C1 segment of cervical spinal cord (tissue), 14 donors: ENCODE measurements at regions not wholly inside any gene's neighbourhood (a gene's known extent, or its start where the extent isn't known, plus 50 kb on each side); places are given as distances from the start of the nearest gene placed in this dataset.
"Not testable (repeated sequence)": the region's sequence is repeated elsewhere in the genome, so short reads cannot be mapped to it uniquely, and the experiment has no call there.

Source experiments
- DNase-seq, 14 donors: peaks; one replicate each; lab custom pipeline; 2025; lab: John Stamatoyannopoulos, UW

DNA sequence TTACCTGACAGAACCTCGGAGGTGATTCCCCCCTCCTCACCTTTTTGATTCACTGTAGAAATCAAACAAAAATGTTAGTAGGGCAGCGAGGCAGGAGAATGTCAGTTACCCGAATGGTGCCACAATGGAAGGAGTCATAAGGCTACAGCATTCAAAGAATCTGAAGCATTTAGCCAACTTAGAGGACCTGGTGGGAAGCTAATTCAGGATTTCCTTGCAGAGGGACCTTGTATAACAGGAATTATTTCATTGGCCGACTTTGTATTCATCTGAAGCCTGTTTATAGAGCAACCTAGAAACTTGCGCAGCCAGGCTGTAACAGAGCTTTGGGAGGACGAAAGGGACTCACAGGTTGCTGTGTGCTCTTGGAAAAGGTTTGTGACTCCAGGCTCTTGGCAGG is 129.1 kb upstream of the MMADHC start:
- no peak for DNase-seq

DNA sequence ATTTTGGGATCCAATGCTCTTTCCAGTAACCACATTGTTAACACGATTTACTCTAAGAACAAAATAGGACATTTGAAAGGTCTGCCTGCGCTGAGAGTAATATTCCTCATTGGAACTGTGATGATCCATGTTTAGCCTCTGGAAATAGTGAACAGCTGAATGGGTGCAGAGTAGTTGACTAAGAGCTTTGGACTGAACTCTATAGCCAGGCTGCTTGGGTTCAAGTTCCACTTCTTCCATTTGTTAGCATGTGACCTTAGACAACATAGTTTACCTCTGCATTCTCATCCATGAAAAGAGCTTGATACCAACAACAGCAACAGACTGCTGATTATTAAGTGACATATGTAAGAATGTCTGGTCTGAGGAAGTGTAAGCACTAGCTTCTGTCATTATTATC is 128.3 kb upstream of the MMADHC start:
- DNase-seq: no peak

DNA sequence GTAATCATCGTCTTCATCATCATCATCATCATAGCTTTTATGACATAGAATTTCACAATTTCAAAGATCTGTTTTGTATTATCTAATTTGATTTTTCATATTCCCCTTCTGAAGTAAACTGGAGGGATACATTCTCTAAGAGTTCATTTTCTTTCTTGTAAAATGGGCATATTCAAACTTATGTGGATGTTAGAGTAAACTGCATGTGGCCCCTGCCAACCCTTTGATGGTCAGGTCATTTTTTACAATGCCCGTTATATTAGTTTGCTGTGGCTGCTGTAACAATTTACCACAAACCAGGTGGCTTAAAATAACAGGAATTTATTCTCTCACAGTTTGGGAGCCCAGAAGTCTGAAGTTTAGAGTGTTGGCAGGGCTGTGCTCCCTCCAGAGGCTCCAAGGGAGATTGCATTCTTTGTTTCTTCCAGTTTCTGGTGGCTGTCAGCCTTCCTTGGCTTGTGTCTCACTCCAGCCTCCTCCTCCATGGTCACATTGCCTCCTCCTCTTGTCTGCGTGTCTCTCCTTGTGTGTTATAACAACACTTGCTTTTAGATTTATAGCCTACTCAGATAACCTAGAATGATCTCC is 127.5 kb upstream of the MMADHC start:
- no peak for DNase-seq

DNA sequence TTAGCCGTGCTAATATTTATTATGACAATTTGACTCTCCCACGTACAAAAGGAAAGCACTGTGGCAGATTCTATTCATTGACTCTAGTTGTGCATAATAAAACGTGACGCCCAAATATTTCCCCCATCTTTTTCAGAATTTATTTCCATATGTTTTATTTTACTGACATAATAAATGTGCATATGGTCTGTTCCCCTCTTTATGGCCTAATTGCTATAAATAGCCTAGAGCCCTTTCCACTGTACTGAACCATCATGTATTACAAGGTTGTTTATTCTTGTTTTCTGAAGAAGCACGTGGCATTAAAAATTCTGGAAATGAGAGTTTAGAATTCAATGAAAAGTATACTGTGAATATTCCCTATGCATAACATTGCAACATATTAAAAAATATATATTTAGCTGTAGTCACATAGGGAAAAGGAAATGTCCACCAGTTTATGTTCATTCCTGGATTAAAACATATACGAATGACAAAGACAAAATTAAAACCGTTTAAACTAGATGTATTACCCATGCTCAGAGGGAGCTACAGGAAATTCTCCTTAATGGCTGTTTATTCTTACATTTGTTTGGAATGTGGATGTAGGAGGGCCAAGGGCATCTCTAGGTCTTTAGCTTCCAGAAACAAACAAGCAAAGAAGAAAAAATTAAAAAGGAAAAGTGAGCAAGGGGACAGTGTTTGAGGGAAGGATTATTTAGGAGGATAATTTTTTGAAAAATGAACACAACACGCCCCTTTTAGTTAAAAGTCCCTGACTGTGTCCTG is 122.1 kb upstream of the MMADHC start:
- no peak for DNase-seq

DNA sequence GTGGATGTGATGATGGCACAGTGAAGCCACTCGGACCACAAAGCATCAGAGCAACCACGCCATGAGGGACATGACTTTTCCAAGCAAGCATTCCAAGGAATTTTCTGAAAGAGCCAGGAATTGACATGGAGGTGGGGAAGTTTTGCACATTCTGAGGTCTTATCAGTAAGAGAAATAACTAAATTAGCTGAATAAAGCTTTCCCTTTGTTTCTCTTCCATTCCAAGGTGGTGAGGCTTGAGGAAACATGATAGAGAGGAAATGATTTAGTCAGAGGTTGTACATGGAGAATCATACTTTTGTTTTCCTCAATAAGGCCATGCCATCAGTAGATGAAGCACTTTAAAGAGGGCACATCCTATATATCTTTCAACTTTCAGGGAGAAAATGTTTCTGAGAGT is 115.7 kb upstream of the MMADHC start:
- no peak for DNase-seq

DNA sequence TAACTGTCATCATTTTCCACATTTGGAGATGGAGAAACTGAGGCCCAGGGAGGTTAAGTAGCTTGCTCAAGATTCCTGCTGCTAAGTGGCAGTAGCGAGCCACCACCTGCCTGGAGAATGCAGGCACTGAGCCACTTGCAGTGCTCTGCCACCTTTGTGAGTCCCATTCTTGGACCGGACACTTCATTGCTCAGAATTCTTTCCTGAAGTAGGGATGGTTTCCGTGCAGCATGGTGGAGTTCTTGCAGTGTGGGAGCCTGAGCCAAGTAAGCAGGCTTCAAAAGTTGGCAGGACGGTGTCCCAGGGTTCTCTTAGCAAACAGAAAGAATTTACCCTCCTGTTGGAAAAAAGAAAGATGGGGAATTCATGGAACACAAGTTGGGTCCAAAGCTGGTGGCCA is 115.0 kb upstream of the MMADHC start:
- peak in 5 of 14 donors; percentile 3 to 46 (median 16) for DNase-seq

DNA sequence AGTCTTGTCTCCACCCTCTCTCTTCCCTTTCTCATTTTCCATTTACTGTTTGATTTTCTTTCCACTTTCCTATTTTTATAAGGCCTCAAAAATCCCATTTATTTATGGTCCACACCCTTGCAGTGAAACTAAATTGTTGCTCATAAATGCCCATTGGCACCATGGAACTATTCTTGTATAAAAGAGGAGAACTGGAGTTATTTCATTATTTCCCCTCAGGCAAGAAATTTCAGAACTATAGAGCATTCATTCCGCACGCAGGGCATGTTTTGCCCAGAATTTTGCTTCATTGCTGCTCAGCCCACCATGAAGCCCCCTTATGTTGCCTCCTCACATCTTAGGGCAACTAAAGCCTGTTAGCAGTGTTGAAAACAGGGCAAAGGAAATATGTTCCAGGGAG is 113.7 kb upstream of the MMADHC start:
- no peak for DNase-seq

DNA sequence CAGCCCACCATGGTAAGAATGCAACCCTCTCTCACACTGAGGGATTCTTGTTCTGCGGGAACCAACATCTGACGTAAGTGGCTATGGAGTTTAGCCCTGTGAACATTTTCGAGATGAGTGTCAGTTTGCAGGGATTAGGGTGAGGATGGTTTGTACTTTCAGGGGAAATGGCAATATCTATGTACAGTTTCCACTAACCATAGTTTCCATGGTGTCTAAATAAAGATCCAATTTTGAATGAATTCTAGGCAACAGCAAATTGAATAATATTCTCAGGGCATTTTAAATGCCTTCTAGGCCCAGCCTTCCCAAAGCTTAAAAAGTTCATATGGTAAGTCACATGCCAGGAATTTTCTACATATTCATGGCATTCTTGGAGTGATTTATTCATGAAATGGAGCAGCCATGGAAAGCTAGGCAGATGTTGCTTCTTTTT is 105.4 kb upstream of the MMADHC start:
- no peak for DNase-seq

DNA sequence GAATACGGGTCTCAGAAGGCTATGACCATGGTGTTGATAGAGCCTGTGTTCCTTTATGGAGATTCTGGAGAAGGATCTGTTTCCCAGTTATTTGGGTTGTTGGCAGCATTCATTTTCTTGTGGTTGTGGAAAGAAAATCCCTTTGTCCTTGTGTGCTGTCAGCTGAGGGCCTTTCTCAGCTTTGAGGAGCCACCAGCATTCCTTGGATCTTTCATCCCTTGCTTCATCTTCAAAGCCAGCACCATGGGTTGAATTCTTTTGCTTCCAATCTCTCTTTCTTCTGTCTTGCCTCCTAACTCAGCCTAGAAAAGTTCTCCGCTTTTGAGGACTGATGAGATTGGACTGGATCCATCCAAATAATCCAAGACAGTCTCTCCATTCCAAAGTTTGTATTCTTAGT is 103.2 kb upstream of the MMADHC start:
- no peak for DNase-seq

DNA sequence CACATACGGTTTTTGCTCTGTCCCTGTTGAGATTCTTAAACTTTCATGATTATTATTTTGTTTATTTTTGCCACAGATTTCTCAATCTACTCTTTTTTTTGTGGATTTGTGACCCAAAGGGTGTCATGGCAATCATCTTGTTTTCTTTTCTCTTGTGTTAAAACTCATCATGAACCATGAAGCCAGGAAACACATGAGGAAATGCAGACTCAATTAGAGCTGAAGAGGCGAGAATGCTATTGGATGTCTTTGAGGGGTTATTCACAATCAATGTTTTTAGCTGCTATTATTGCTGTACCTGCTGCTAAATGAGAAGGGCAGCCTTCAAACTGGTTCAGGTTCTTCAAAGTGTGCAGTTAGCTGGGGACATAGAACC is 99.5 kb upstream of the MMADHC start:
- DNase-seq: no peak

DNA sequence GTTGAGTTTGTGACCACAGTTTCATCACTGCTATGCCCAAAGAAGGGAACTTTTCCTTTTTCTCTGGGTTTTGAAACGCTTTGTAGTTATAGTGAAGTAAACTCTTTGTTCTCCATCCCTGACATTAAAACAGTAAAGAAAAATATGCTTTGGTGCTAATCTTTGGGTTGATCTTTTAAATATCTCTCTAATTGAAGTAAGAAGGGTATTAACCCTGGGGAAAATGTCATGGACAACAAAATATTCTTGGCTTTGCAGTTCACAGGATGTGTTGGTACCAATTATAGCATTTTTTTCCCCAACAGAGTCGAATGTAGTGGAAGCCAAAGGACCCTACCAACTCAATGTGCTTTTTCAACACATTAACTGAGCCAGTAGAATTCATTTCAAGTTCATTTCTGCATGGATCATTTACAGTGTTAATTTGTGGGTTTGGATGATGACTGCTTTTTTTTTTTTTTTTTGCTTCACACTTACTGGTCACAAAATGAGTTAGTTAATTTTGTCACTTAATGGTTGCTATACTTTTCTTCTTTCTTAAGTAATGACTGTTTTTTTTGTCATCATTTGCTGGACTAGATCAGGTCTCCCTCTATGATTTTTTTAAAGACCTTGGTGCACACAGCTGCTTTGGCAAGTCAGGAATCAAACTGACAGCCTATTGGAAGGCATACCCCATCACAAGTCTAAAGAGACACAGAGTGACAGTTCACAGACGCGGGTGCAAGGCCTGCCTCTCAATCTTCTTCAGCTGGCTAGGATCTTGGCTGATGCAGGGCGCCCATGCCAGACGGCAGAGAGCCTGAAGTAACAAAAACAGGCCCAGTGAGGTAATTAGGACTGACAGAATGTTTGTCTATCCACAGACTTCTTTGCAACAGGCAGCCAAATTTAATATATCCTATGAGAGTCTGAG is 98.8 kb upstream of the MMADHC start:
- DNase-seq: peak in 1 of 14 donors; percentile 3

DNA sequence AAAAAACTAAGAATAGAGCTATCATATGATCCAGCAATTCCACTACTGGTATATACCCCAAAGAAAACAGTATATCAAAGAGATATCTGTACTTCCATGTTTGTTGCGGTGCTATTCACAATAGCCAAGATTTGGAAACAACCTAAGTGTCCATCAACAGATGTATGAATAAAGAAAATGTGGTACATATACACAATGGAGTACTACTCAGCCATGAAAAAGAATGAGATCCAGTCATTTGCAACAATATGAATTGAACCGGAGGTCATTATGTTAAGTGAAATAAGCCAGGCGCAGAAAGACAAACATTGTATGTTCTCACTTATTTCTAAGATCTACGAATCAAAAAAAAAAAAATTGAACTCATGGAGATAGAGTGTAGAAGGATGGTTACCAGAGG is 97.8 kb upstream of the MMADHC start:
- DNase-seq: not testable (repeated sequence)

DNA sequence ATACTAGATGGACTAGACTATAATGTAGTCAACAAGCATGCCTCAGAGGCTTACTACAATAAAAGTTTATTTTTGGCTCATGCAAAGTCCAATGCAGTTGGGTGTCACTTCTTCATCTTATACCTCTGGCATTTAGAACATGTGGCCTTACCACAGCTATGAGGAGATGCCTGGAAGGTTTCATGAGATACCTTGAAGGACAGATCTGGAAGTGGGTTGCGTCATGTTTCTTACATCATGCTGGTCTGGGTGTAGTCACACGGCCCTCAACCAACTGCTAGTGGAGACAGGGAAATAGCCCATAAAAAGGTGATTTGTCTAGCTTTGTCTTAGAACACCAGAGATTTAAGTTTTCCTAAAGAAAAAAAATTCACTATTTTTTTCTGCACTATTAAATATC is 91.7 kb upstream of the MMADHC start:
- DNase-seq: no peak

DNA sequence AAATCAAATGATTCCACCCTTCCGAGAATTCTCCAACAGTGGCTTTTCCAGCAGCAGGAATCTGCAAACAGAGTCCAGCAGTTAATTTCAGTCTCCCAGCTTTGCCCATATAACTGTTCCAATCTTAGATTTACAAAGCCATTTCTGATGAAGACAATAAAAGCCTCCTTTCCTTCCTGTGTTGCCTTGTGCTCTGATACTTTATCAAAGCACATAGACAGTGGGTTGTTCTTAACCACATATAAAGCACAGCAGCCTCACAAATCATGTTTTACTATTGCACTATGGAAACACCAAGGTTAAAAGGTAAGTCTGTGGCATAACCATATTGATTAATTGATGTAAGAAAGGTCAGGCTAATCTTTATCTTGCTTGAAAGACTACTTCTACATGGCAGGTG is 89.8 kb upstream of the MMADHC start:
- no peak for DNase-seq

DNA sequence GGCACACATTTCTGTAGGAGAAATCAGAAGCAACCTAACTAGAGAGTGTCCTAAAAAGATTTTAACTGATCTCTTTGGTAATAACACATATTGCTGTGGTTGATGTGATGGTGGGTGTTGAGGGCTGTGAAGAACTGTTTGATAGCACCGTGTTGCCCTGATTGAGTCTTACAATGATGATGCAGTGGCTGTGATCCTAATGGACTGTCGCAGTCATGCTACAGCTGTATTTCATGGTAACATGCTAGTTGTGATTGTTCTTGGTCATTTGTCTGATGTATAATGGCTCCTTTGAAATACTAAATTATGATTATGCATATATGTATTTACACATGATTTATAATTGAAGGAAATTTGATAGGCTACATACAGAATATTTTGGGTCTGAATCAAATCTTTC is 82.5 kb upstream of the MMADHC start:
- no peak for DNase-seq

DNA sequence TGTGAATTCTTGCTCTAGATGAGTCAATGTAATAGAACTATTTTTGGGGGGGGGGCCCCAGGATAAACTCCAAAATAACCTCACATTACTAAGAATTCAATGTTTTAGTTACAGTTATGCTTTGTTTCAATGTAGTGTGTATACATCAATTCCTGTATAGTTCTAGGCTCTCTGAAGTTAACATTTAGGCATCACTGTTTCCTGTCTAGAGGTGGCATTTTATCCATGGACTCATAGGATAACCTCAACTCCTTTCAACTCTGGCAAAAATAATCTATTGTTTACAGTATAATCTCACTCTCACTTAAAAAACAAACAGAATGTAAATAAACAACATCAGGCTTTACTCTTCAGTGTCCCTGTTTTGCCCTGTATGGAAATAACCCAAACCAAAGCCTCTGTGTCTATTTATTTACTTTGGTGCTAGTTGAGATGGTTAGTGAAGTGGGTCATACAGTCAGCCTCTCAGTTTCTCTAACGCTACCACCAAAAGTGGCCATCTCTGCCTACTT is 79.3 kb upstream of the MMADHC start:
- DNase-seq: no peak

DNA sequence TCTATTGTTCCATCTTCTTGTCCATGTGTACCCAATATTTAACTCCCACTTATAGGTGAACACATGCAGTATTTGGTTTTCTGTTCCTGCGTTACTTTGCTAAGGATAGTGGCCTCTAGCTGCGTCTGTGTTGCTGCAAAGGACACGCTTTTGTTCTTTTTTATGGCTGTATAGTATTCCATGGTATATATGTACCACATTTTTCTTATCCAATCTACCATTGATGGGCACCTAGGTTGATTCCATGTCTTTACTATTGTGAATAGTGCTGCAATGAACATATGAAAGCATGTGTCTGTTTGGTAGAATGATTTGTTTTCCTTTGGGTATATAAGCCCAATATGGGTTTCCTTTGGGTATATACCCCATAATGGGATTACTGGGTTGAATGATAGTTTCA is 77.3 kb upstream of the MMADHC start:
- no peak for DNase-seq

DNA sequence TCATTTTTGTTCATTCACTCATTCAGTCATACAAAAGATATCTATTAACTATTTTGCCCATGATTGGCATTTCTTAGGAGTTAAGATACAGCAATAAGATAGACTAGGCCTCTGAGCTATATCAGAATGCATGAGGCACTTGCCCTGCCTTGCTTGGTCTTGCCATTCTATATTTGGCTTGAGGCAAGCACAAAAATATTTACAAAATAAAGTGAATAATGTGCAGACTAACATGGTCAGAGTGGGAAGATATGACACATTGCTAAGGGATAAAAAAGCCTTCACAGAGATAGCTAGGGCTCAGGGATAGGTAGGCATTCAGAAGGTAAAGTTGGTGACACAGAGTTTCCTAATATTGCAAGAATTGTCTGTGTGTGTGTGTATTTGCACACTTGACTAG is 75.0 kb upstream of the MMADHC start:
- no peak for DNase-seq

DNA sequence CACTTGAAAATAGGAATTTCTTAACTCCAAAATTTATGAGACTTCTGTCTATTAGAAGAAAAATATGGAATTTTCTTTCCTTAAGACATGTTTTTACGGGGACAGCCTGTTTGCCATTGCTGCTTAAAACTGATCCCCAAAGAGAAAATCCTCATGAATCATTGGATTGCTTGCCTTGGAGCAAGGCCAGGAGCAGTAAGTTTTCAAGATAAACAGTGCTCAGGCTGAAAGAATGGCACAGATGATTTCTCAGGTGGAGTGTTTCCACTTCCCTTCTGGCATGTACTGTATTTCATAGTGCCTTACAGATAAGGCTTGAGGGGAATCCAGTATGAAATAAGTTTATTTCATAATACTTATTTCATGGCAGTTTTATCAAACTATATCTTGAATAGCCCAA is 74.3 kb upstream of the MMADHC start:
- DNase-seq: no peak

DNA sequence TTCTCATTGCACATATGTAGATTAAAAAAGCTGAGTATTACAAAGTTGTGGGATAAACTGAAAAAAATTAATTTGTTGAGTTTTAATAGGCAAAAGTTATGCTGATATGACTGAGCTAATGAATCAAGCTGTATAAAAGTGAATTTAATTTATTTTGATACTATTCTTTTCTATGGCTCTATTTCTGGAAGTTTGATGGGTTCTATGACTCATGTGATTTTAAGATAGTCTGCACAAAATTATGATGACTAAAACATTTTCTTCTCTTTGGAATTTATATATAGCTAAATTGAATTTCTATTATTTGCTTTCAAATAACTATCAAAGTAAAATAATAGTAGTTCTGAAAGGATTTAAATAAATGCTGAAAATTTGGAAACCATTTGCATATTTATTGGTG is 71.0 kb upstream of the MMADHC start:
- no peak for DNase-seq

DNA sequence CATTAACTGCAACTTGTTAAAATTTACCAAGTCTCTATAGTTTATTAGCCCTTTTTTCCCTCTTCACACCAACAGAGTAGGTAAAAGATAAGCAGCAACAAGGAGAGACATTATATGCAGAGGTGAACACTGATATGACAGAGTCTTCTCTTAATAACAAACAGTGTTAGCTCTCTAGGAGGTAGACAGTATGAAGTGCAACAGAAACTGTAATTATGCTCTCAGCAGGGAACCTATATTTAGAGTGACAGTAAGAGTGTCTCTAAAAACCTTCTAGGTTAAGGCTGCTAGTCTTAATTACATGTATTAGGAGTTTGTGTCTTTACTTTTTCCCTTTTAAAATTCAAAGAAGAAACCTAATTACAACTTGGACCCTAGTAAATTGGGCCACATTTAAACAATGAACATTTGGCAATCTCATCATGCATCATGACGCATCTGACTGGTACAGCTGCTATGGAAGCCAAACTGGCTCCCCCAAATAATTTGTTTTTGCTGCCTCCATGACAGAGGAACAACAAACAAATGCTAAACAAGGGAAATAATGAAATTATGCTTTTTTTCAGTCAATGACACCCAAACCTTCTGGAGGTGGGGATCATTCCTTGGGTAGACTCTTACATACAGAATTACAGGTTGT is 69.9 kb upstream of the MMADHC start:
- no peak for DNase-seq

DNA sequence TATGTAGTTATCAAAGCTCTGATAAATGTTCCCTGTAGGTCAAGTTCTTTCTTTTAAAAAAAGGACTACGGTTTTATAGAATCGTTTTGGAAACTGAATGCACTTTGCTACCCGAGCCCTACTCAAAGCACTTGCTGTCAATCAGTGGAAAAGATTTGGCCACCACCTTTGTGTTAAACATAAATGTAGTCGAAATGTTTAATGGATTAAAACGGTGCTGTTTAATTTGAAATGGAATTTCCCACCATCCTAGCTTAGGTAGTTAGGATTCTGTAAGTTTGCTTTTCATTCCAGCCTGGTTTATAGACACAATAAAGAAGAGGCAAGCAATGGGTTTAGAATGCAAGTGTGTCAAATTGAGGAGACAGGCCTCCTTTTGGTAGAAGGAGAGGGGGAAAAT is 69.4 kb upstream of the MMADHC start:
- no peak for DNase-seq
